Stimulated activated CD4-positive, alpha-beta T cell treated with anti-CD3 and anti-CD28 coated beads, Interleukin-12 subunit alpha, Interleukin-12 subunit beta, amount 100 ng/mL, for 24 hours (primary cell): ENCODE measurements at regions not wholly inside any gene's neighbourhood (a gene's known extent, or its start where the extent isn't known, plus 50 kb on each side); places are given as distances from the start of the nearest gene placed in this dataset.
"Not testable (repeated sequence)": the region's sequence is repeated elsewhere in the genome, so short reads cannot be mapped to it uniquely, and the experiment has no call there.

Experiments
- DNase-seq, 2 experiments: peaks; one replicate each; pipeline ENCODE4 v3.0.0-alpha.2; 2020; ENCODE audit warnings: low read depth in 2 of 2

DNA sequence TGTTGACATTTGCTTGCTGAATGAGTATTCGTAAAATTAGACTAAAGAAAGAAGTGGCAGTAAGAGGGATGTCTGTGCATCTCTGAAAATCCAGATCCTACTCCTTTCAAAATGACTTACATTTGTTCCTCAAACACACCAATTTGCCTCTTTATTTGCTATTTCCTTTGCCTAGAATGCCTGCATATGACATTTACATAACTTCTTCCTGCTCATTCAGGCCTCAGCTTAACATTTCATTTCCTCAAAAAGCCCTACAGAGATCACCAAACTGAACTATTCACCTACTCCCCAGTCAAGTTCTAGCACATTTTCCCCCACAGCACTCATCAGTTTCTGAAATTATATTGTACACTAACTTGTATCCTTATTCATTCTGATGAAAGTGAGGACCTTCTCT, 907.2 kb downstream of the LRFN5 start:
- DNase-seq, result no peak

DNA sequence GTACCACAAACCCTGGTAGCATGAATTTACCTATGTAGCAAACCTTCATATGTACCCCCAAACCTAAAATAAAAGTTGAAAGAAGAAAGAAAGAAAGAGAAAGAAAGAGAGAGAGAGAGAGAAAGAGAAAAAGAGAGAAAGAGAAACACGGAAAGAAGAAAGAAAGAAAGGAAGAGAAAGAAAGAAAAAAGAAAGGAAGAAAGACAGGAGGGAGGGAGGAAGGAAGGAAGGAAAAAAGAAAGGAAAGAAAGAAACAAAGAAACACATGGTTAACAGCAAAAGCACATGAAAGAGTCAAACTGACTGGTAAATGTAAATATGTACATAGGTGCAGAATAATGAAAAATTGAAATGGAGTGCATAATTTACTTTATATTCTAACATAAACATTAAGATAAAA, 903.4 kb downstream of the LRFN5 start:
- no peak for DNase-seq

DNA sequence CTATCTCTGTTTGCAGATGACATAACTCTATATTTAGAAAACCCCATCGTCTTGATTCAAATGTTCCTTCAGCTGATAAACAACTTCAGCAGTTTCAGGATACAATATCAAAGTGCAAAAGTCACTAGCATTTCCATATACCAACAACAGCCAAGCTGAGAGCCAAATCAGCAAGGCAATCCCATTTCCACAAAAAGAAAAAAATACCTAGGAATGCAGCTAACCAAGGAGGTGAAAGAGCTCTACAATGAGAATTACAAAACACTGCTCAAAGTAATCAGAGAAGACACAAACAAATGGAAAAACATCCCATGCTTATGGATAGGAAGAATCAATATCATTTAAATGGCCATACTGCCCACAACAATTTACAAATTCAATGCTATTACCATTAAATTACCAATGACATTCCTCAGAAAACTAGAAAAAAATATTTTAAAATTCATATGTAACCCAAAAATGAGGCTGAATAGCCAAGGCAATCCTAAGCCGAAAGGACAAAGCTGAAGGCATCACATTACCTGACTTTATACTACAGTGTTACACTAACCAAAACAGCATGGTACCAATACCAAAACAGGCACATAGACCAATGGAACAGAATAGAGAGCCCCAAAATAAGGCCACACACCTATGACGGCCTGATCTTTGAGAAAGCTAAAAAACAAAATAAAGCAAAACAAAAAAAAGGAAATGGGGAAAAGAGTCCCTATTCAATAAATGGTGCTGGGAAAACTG, 901.7 kb downstream of the LRFN5 start:
- no peak for DNase-seq

DNA sequence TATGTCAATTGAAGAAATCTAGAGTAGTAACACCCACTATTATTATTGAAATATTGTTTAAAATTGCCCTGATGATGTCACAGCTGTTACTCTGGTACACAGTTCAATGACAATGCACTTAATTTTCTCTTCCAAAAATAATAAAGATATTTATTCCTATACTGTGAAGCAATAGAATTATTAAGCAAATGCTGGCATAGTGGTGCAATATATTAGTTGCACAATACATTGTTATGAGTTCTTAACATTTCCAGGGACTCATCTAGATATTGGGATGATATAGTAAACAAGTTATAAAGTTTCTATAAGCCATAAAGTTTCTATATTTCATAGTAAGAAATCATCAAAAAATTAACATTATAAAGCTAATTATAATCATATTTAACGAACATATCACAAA, 897.8 kb downstream of the LRFN5 start:
- DNase-seq, result no peak

DNA sequence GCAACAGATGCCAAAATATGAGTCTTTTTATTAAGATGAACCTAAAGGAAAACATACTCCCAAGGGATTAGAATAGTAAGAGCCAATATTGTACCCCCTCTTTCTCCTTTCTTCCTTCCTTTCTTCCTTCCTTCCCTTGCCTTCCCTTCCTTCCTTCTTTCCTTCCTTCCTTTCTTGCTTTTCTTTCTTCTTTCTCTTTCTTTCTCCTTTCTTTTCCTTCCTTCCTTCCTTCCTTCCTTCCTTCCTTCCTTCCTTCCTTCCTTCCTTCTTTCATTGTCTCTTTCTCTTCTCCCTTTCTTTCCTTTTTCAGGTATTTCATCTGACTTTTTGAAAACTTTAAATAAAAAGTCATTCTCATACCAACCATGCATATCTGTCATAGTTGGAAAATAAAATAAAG, 892.5 kb downstream of the LRFN5 start:
- no peak for DNase-seq

DNA sequence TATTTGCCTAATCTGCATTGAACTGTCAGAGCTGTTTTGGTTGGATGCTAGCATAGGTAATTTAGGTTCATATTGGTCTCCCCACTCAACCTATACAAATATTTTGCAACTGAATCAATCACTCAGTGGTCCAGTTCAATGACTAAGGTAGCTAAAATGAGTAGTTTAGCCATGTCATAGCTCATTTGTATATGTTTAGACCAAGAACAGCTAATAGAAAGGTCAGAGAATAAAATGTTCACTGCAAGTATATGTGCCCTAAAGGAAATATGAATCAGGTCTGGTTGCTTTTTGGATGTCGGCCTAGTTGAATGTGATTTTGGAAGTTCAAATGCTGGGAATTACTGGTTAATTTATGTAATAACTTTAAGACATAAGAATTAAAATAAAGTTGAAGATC, 883.9 kb downstream of the LRFN5 start:
- no peak for DNase-seq

DNA sequence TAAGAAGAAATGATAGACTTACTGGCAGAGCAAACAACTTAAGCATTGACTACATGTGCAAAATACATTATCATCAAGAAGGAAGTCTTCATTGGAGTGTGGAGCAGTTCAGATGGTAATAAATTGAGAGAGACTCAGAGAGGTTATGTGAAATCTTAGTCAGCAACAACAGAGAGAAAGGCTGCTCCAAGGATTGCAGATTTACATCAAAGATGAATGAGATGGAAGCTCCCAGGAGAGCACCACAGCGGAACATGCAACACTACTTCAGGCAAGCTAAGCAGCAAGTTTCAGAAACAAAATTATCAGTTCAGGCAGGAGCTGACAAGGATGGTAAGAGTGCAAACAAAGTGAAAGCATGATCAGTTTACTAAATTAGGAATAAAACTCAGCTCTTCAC, 882.3 kb downstream of the LRFN5 start:
- no peak for DNase-seq

DNA sequence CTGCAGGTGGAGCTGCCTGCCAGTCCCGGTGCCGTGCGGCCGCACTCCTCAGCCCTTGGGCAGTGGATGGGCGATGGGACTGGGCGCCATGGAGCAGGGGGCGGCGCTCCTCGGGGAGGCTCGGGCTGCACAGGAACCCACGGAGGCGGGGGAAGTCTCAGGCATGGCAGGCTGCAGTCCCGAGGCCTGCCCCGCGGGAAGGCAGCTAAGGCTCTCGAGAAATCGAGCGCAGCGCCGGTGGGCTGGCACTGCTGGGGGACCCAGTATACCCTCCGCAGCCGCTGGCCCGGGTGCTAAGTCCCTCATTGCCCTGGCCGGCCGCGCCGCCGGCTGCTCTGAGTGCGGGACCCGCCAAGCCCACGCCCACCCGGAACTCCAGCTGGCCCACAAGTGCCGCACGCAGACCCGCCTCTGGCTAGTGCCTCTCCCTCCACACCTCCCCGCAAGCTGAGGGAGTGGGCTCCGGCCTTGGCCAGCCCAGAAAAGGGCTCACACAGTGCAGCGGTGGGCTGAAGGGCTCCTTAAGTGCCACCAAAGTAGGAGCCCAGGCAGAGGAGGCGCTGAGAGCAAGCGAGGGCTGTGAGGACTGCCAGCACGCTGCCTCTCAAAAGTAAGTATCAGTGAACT, 875.8 kb downstream of the LRFN5 start:
- not testable (repeated sequence) for DNase-seq

DNA sequence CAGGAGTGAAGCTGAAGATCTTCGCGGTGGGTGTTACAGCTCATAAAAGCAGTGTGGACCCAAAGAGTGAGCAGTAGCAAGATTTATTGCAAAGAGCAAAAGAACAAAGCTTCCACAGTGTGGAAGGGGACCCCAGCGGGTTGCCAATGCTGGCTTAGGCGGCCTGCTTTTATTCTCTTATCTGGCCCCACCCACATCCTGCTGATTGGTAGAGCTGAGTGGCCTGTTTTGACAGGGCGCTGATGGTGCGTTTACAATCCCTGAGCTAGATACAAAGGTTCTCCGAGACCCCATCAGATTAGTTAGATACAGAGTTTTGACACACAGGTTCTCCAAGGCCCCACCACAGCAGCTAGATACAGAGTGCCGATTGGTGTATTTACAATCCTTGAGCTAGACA, 875.0 kb downstream of the LRFN5 start:
- DNase-seq, result not testable (repeated sequence)

DNA sequence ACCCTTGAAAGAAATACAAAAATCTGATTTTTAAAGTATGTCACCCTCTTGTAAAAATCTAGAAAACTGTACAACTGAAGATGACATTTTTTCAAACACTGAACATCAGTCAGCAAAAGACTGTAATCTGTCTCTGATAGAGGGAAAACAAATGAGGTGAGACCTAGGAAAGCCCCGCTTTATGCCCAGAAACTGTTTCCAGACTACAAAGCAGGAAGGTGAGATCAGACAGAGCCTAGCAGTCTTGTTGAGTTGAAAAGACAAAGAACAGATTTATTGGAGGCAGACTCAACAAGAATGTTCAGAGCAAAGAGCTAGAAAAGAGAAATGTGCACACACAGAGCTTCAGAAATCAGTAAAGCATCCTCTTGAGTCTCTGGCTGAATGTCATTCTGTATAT, 873.6 kb downstream of the LRFN5 start:
- no peak for DNase-seq

DNA sequence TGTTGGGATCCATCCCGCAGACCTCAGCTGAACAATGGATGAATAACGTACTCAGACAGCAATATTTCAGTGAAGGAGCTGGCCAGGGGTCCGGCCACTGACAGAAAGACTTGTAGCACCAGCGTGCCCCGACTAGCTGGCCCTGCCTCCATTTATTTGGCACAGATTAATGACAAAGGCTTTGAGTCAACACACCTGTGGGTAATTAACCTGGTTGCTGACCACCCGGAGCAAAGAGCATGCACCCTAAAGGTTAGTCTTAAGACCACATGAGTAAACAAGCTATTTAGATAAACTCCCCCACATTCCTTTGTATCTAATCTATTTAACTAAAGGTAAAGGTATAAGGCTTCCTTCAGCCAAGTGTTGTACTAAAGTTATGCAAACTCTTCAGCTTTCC, 868.6 kb downstream of the LRFN5 start:
- no peak for DNase-seq

DNA sequence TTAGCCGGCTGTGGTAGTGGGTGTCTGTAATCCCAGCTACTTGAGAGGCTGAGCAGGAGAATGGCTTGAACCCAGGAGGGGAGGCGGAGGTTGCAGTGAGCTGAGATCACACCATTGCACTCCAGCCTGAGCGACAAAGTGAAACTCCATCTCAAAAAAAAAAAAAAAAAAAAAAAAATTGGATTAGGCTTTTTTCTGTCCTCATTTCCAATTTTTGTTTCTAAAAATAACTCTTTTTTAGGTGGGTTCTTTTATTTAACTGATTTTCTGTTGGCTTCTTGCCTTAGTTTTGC, 863.7 kb downstream of the LRFN5 start:
- no peak for DNase-seq

DNA sequence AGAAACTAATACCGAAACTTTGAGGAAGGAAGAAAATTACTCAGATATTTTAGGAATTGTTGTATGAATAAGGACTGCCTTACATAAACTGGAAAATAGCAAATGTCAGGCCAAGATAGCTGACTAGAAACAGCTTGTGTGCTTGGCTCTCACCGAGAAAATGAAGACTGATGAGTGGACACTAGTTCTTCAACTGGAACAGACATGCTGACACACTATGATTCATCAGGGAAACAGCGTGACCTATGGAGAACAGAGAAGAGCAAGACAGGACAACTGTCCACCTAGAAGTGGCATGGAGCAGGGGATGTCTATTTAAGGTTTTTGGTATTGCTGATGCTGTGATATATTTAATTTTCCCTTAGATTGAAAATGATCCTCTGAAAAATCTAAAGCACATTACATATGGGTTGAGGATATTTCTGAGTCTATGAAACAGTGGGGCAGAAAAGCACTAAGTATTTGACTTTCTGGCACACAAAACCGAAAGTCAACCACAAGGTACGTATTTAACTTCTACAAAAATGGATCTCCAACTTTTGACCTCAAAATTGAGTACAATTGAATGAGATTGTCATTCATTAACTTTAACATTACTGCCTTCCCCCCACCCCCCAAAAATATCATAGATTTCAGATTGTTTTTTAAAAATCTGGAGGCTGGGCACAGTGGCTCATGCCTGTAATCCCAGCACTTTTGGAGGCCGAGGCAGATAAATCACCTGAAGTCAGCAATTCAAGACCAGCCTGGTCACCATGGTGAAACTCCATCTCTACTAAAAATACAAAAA, 863.2 kb downstream of the LRFN5 start:
- no peak for DNase-seq

DNA sequence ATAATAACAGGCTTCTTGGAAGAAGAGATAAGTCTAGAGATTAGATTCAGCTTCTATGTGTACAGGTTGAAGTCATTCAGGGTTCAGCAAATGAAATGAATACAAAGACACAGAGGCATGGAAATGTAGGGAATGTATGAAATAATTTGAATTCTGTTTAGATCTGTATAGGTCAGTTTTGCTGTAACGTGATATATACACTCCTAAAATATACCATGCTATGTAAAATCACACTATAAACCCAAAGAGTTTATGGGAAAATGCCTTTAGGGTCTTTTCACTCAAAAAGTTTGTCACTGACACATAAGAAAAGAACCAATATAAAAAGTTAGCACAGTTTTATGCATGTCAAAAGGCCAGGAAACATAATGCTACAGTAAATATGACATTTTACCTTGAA, 854.0 kb downstream of the LRFN5 start:
- DNase-seq, result no peak

DNA sequence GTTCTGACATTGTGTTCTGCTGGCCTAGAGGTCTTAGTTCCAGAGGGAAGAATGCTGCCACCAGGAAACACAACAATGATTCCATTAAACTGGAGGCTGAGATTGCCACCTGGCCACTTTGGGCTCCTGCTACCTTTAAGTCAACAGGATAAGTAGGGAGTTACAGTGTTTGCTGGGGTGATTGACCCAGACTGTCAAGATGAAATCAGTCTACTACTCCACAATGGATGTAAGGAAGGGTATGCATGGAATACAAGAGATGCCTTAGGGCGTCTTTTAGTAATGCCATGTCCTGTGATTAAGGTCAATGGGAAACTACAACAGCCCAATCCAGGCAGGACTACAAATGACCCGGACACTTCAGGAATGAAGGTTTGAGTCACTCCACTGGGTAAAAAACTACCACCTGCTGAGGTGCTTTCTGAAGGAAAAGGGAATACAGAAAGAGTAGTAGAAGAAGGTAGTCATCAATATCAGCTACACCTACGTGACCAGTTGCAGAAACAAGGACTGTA, 852.6 kb downstream of the LRFN5 start:
- DNase-seq, result no peak

DNA sequence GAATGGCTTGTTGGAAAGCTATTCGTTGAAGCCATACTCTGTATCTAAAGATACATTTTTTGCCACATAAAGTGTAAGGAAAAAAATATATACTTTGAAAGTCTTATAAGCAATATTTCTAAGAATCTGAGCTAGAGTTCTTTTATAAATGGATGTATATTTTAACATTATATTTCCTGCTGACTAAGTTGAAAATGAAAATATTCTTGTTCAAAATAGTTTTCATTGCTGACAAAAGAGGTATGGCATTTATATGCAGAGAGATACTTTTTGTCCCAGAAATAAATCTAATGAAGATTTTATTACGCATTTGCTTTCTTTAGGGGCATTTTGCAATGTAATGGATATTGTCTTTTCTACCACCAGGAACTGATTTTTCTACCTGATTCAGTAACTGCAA, 834.9 kb downstream of the LRFN5 start:
- DNase-seq, result no peak

DNA sequence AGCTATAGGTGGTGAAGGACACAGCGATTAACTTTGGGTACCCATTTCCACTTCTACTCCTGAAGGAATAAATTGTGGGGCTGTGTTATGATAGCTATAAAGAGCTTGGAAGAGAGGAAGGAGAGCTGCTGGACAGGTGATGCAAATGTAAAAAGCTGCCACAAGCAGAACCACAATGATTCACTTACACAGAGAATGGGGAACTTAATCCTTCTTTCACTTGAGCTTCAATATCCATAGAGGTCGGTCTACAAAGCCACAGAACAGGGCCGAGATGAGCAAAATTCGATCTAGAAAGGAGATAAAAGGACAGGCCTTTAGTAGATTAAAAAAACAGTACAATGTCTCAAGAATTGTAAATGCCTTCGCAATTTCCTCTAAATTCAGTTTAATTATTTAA, 831.1 kb downstream of the LRFN5 start:
- no peak for DNase-seq

DNA sequence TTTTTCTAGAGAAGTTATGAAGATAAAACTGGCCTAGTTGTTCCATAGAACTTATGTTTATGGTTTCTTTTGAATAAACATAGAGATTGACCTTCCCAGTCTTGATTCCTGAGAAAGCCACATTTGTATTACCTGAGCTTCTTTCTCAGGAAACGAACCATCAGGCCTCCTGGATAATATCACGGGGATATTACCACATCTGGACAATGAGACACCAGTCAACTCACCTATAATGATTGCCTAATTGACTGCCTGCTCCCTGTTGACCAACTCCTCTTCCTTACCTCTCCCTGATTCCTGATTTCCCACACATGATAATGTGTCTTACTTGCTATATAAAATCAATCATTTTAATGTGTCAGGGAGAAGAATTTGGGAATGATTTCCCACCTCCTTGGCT, 822.7 kb downstream of the LRFN5 start:
- DNase-seq, result no peak

DNA sequence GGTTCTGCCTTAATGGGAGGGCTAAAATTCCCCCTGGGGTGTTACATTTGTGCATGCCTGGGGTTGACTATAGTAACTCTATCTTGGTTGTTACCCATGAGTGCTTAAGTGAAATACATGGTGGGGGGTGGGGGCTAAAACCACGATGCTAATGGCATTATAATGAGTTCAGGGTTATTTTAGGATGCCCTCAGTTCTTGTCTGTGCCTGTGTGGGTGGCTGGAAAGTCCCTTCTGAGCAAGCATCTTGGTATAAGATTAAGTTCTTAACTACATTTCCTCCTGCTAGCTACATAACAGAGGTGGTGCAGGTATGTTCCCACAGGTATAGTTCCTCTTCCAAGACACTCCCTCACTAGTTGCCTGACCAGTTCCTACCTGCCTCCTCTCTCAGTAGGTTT, 822.3 kb downstream of the LRFN5 start:
- DNase-seq, result no peak

DNA sequence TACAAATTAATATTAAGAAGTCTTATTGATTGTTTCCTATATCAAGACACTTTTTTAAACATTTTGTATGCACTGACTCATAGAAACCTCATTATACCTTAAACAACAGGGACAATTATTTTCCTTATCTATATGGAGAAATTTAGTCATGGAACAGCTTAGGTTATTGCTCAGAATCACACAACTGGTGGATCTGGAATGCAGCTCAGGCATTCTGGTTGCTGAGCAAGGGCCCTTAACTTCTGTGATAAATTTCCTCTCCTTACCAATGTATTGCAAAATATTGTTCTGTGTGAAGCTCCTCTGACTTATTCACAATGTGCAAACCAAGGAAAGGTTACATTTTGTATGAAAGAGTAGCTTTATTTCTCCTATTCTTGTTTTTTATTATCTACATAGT, 817.8 kb downstream of the LRFN5 start:
- DNase-seq, result no peak

DNA sequence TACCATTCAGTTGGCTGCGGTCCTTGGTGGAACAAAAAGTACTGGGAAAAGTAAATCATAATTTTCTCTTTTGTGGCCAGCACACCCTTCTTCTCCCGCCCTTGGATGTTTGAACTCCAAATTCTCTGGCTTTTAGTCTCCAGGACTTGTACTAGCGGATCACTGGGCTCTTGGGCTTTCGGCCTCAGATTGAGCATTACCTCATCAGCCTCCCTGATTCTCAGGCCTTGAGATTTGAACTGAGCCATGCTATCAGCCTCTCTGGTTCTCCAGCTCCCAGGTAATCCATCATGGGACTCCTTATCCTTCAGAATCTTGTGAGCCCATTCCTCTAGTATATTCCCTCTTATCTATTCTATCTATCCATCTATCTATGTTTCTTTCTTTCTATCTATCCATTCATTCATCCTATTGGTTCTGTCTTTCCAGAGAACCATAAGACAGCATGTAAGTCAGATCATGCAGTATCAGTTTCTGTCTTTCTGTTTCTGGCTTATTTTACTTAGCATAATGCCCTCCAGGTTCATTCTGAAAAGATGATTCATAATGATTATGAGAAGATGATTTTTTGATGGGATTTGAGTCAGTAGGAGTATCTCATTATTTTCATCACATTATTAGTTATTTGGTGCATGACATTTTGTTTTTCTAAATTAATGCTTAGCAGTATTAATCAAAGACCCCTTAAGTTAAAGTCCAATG, 814.9 kb downstream of the LRFN5 start:
- no peak for DNase-seq

DNA sequence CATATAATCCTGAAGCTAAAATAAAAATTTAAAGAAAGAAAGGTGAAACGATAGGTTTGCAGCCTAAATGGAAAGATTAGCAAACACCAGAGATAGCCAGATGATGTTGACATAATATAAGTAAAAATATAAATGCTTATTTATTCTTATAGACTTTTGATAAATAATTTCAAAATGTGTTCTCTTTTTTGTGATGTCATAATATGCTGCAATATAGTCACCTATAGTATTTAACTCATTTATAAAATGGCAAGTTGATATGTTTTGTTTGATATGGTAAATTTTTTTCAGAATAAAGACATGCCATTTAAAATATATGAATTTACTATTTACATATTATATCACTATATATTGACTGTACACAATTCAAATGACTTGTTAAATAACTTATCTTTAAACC, 813.4 kb downstream of the LRFN5 start:
- no peak for DNase-seq
